ENCODE measurements at regions not wholly inside any gene's neighbourhood (a gene's known extent, or its start where the extent isn't known, plus 50 kb on each side); places are given as distances from the start of the nearest gene placed in this dataset.

DNA sequence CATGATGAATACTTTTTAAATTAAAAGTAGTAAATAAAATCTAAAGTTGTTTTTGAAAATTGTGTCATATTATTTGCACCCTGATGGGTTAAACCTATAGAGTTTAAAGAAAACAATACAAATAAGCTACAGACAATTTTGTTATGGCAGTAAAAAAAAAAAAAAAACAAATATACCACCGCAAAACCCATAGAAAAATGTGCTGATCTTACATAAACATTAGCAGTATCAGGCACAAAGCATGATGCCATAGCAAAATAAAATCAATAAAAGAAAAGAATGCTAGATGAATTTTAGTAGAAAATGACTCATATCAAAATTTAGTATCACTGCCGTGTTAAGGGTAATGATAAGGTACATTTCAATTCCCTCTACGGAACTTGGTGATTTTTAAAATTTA is 826.0 kb downstream of the SLITRK1 start:
- no peak for TF ChIP-seq CTCF (conservative IDR thresholded peaks at IDR 0.05; ENCODE audit: low read length)
- TF ChIP-seq EZH2phosphoT487 (IDR thresholded peaks at IDR 0.05; ENCODE audit: borderline replicate concordance, low read depth, low read length) = no peak
